Keratinocyte (primary cell): ENCODE measurements at regions not wholly inside any gene's neighbourhood (a gene's known extent, or its start where the extent isn't known, plus 50 kb on each side); places are given as distances from the start of the nearest gene placed in this dataset.

Source experiments
- CTCF ChIP-seq, 3 experiments: IDR thresholded peaks in 1 of 3; conservative IDR thresholded peaks in 1 of 3; optimal IDR thresholded peaks in 1 of 3; 2 replicates in 2 of 3; 3 replicates in 1 of 3; pipeline versions ENCODE3 to v1.5.1; 2011; ENCODE audit warnings: low read length in 3 of 3, mild to moderate bottlenecking in 3 of 3, moderate library complexity in 2 of 3, control low read depth in 1 of 3, inconsistent platforms in 1 of 3; ENCODE audit not compliant: insufficient read depth in 2 of 3; ENCODE audit errors: extremely low read depth in 1 of 3
- EZH2 ChIP-seq: IDR thresholded peaks from one replicate; pipeline ENCODE4 v1.6.1; 2012; ENCODE audit warnings: inconsistent platforms, mild to moderate bottlenecking, low read length, moderate library complexity

GRCh38 chr7:46344533-46344932 lies 423.5 kb upstream of the IGFBP3 start:
- TF ChIP-seq CTCF (optimal IDR thresholded peaks at IDR 0.05 in 1 of 3, IDR thresholded peaks at IDR 0.05 in 1 of 3, conservative IDR thresholded peaks at IDR 0.05 in 1 of 3; ENCODE audit: extremely low read depth in 1 of 3, insufficient read depth in 2 of 3, low read length in 3 of 3) (no peak), EZH2 (no peak)
